ENCODE measurements at regions not wholly inside any gene's neighbourhood (a gene's known extent, or its start where the extent isn't known, plus 50 kb on each side); places are given as distances from the start of the nearest gene placed in this dataset.
"Not testable (repeated sequence)": the region's sequence is repeated elsewhere in the genome, so short reads cannot be mapped to it uniquely, and the experiment has no call there.

DNA sequence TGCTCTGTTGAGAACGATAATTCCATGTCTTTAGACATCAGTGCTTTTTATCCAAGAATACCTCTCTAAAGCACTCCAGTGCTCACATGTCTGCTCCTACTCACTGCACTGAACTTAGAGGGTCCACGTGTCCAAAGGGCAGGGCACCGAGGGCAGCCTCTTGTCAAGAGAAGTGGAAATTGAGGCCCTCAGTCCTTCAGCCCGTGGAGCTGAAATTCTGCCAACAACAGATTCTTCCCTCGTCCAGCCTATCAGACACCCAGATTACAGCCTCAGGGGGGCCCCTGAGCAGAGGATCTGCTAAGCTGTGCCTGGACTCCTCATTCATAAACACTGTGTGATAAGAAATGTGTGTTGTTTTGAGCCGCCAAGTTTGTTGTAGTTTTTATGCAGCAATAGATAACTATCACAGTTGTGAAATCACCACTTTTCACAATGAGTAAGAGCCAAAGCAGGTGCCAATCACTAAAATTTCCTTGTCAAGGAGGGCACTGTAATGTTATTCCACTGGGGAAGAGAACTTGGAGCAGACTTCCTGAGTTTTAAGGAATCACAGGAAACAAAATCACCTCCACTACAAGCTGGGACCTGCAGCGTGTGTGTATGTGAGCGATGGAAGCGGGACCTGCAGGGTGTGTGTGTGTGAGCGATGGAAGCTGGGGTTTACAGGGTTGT lies 58.8 kb upstream of the IGFBPL1 start:
- H3K27me3 ChIP-seq (ENCODE audit: control insufficient read depth in 2 of 2, insufficient read depth in 2 of 2, low read length in 2 of 2): peaks cover 0 to 2% of the 10 kb centered on the region in 2 donors
- DNase-seq: no peak
- Mint-ChIP-seq H3K4me1 (no peaks in the 10 kb centered on the region), H3K36me3 (no peaks in the 10 kb centered on the region), H3K4me3 (no peak overlapping the region), H3K27me3 (ENCODE audit: low read depth in 3 of 3) (peaks cover 10 to 41% (median 13%) of the 10 kb centered on the region in 3 donors), H3K27ac (no peak overlapping the region), H3K9me3 (peaks cover 0 to 6% (median 2%) of the 10 kb centered on the region in 7 donors)
- H3K4me1 ChIP-seq (ENCODE audit: control insufficient read depth in 1 of 2, insufficient read depth in 2 of 2, low read length in 2 of 2): no peaks in the 10 kb centered on the region
- no peaks in the 10 kb centered on the region for H3K79me2 ChIP-seq (ENCODE audit: insufficient read depth, low read length)
- no peak overlapping the region for H2AFZ ChIP-seq (ENCODE audit: insufficient read depth, low read depth, low read length, poor library complexity, severe bottlenecking)
- H3K4me2 ChIP-seq (replicated peaks; ENCODE audit: extremely low read depth, low read length, poor library complexity, severe bottlenecking): no peak overlapping the region
- H3K4me3 ChIP-seq (replicated peaks in 1 of 3; ENCODE audit: low read depth in 2 of 3, low read length in 3 of 3): no peak overlapping the region
- peaks cover 0 to 9% of the 10 kb centered on the region in 2 donors for H3K9me3 ChIP-seq (replicated peaks in 1 of 2; ENCODE audit: control insufficient read depth in 1 of 2, insufficient read depth in 1 of 2, low read length in 2 of 2)
- no peak overlapping the region for H3K9ac ChIP-seq (ENCODE audit: insufficient read depth, low read length, poor library complexity, severe bottlenecking)
- H3K27ac ChIP-seq (ENCODE audit: low read depth in 1 of 2, low read length in 2 of 2): no peak overlapping the region
- intact Hi-C loops (cut with micrococcal nuclease): no loop called here
- TF ChIP-seq, protein P1, sequence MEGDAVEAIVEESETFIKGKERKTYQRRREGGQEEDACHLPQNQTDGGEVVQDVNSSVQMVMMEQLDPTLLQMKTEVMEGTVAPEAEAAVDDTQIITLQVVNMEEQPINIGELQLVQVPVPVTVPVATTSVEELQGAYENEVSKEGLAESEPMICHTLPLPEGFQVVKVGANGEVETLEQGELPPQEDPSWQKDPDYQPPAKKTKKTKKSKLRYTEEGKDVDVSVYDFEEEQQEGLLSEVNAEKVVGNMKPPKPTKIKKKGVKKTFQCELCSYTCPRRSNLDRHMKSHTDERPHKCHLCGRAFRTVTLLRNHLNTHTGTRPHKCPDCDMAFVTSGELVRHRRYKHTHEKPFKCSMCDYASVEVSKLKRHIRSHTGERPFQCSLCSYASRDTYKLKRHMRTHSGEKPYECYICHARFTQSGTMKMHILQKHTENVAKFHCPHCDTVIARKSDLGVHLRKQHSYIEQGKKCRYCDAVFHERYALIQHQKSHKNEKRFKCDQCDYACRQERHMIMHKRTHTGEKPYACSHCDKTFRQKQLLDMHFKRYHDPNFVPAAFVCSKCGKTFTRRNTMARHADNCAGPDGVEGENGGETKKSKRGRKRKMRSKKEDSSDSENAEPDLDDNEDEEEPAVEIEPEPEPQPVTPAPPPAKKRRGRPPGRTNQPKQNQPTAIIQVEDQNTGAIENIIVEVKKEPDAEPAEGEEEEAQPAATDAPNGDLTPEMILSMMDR (IDR thresholded peaks at IDR 0.05): no peak
- no peaks in the 10 kb centered on the region for H4K20me1 ChIP-seq (ENCODE audit: insufficient read depth, low read length)
- 65% methylated on average over 5 of the region's 10 CpGs for WGBS (ENCODE audit: insufficient coverage)
- H3K36me3 ChIP-seq (replicated peaks in 1 of 2; ENCODE audit: control insufficient read depth in 1 of 2, insufficient read depth in 2 of 2, low read length in 2 of 2): no peaks in the 10 kb centered on the region

DNA sequence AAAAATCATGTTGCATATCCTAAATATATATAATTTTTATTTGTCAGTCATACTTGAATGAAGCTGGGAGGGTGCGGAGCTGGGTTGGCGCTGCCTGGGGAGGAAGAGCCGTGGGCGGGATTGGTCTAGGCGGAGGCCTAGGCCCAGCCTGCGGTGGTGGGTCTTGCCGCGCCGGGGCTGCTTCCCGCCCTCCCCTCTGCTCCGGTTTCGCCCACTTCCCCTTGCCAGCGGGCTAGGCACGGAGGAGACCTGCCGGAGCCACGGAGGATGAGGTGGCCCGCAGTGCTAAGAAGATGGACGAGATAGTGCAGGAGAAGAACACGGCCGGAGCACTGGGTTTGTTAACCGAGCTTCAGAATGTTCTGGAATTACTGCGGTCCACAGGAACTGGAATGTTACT lies 54.0 kb upstream of the IGFBPL1 start:
- Mint-ChIP-seq H3K27ac (no peak overlapping the region), H3K27me3 (ENCODE audit: low read depth in 3 of 3) (peaks cover 0 to 8% (median 2%) of the 10 kb centered on the region in 3 donors), H3K9me3 (peaks cover 2 to 16% (median 5%) of the 10 kb centered on the region in 7 donors), H3K4me1 (no peaks in the 10 kb centered on the region), H3K4me3 (no peak overlapping the region), H3K36me3 (no peaks in the 10 kb centered on the region)
- TF ChIP-seq, protein P1 (IDR thresholded peaks at IDR 0.05): no peak
- H4K20me1 ChIP-seq (ENCODE audit: insufficient read depth, low read length): no peaks in the 10 kb centered on the region
- no peak overlapping the region for H3K4me3 ChIP-seq (replicated peaks in 1 of 3; ENCODE audit: low read depth in 2 of 3, low read length in 3 of 3)
- DNase-seq: no peak
- H3K27ac ChIP-seq (ENCODE audit: low read depth in 1 of 2, low read length in 2 of 2): no peak overlapping the region
- WGBS (ENCODE audit: insufficient coverage): 93% methylated on average over 11 of the region's 22 CpGs
- no peak overlapping the region for H2AFZ ChIP-seq (ENCODE audit: insufficient read depth, low read depth, low read length, poor library complexity, severe bottlenecking)
- H3K4me2 ChIP-seq (replicated peaks; ENCODE audit: extremely low read depth, low read length, poor library complexity, severe bottlenecking): no peak overlapping the region
- intact Hi-C loops (cut with micrococcal nuclease): no loop called here
- H3K4me1 ChIP-seq (ENCODE audit: control insufficient read depth in 1 of 2, insufficient read depth in 2 of 2, low read length in 2 of 2): no peaks in the 10 kb centered on the region
- H3K9me3 ChIP-seq (replicated peaks in 1 of 2; ENCODE audit: control insufficient read depth in 1 of 2, insufficient read depth in 1 of 2, low read length in 2 of 2): peaks cover 0 to 2% of the 10 kb centered on the region in 2 donors
- no peaks in the 10 kb centered on the region for H3K36me3 ChIP-seq (replicated peaks in 1 of 2; ENCODE audit: control insufficient read depth in 1 of 2, insufficient read depth in 2 of 2, low read length in 2 of 2)
- no peak overlapping the region for H3K9ac ChIP-seq (ENCODE audit: insufficient read depth, low read length, poor library complexity, severe bottlenecking)
- H3K27me3 ChIP-seq (ENCODE audit: control insufficient read depth in 2 of 2, insufficient read depth in 2 of 2, low read length in 2 of 2): no peaks in the 10 kb centered on the region
- no peaks in the 10 kb centered on the region for H3K79me2 ChIP-seq (ENCODE audit: insufficient read depth, low read length)

DNA sequence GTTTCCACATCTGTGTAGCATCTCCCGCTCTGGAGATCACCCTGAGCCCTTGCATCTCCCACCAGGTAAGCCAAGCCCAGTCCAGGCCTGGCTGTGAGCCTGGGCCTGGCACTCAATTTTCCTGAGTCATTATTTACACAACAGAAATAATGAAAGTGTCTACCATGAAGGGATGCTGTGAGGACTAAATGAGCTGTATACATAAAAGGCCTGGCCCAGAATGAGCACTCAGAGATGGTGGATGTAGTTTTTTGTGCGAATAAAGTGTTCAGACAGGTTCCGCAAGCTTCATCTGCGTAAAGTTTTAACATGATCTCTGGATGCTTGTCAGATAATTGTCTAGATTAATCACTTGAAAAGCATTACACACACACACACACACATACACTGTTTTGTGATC lies 50.2 kb upstream of the IGFBPL1 start:
- intact Hi-C loops (cut with micrococcal nuclease); H3K4me3 Mint-ChIP-seq; H3K4me1 Mint-ChIP-seq; H3K4me3 ChIP-seq (replicated peaks in 1 of 3; ENCODE audit: low read depth in 2 of 3, low read length in 3 of 3); H3K27me3 Mint-ChIP-seq (ENCODE audit: low read depth in 3 of 3); H4K20me1 ChIP-seq (ENCODE audit: insufficient read depth, low read length); DNase-seq; H3K9ac ChIP-seq (ENCODE audit: insufficient read depth, low read length, poor library complexity, severe bottlenecking); H3K27me3 ChIP-seq (ENCODE audit: control insufficient read depth in 2 of 2, insufficient read depth in 2 of 2, low read length in 2 of 2); H3K27ac ChIP-seq (ENCODE audit: low read depth in 1 of 2, low read length in 2 of 2); H3K36me3 Mint-ChIP-seq; H2AFZ ChIP-seq (ENCODE audit: insufficient read depth, low read depth, low read length, poor library complexity, severe bottlenecking); H3K27ac Mint-ChIP-seq; H3K36me3 ChIP-seq (replicated peaks in 1 of 2; ENCODE audit: control insufficient read depth in 1 of 2, insufficient read depth in 2 of 2, low read length in 2 of 2); H3K4me1 ChIP-seq (ENCODE audit: control insufficient read depth in 1 of 2, insufficient read depth in 2 of 2, low read length in 2 of 2); H3K9me3 ChIP-seq (replicated peaks in 1 of 2; ENCODE audit: control insufficient read depth in 1 of 2, insufficient read depth in 1 of 2, low read length in 2 of 2); H3K4me2 ChIP-seq (replicated peaks; ENCODE audit: extremely low read depth, low read length, poor library complexity, severe bottlenecking); H3K79me2 ChIP-seq (ENCODE audit: insufficient read depth, low read length): not testable (repeated sequence)
- H3K9me3 Mint-ChIP-seq: peaks cover 2 to 16% (median 5%) of the 10 kb centered on the region in 7 donors
- no CpG with 5 or more reads among the region's 4 CpGs for WGBS (ENCODE audit: insufficient coverage)
